NCI-H510A (cell line): ENCODE measurements at regions not wholly inside any gene's neighbourhood (a gene's known extent, or its start where the extent isn't known, plus 50 kb on each side); places are given as distances from the start of the nearest gene placed in this dataset.

Source experiments
- DNase-seq: peaks from one replicate; lab custom pipeline; 2025; lab: John Stamatoyannopoulos, UW

DNA sequence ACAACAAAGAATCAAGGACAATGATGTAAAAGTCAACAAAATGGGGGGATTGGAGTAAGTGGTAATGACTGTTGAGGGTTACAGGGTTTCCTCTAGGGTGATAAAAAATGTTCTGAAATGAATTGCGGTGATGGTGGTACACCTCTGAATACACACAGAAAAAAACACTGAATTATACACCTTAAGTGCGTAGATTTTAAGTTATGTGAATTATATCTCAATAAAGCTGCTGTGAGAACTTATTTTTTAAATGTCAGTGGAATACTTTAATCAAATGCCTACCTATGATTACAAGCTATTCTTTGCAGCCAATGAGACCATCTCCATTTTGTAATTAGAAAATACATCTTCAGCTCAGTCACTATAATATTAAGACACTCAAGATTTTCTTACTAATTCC, 53.5 kb downstream of the ZNF608 start:
- DNase-seq = no peak

DNA sequence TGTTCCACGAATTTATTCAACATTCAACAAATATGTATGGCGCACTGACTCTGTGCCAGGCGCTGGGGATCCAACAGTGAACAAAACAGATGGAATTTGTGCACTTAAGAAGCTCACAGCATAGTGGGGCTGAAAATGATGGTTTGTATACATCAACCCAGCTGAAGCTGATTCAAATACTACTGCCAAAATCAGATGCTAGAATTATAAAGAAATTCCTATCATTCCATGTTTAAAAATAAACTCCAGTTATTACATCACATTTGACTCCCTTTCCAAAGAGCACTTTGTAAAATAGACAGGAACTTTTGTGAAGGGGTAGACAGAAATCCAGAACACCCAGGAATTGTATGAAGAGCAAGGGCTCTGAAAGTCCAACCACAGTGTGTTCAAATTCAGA, 54.1 kb downstream of the ZNF608 start:
- no peak for DNase-seq

DNA sequence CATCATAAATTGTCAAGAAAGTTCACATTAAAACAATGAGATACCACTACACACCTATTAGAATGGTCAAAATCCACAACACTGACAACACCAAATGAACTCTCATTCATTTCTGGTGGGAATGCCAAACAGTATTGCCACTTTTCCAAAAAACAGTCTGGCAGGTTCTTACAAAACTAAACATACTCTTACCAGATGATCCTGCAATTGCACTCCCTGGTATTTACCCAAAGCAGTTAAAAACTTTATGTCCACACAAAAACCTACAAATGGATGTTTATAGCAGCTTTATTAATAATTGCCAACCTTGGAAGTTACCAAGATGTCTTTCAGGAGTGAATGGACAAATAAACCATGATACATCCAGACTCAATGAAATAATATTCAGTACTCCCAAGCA, 56.8 kb downstream of the ZNF608 start:
- DNase-seq = no peak

DNA sequence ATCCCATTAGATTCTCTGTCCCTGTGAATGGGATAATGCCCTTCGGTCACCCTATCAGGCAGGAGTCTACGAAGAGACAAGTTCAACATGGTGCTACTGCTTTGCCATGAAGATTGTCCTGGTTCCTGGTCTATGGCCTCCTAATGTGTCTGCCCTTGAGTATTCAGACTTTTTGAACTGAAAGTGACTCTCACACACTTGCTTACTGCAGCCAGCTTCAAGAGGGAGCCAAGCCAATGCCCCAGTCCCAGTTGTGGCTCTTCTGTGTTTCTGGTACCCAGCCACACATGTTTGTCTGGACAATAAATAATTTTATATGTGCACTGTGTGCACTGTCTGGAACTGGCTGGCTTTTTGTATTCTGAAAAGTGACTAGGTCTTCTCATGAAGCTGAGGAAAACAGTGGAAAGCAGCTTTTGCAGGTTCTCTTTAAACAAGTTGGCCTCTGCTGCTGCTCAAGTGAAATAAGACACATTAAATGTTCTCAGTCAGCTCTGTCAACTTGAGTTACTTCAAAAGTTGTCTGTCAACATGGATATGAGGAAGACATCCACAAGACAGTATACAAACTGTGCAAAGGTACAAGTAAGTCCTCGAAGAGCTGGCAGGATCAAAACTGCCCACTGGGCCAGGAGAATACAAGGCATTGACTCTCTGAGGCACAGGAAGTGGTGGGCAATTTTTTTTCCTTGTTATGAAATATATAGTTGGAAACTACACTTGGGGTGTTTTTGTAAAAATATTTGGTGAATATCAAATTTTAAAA, 60.0 kb downstream of the ZNF608 start:
- DNase-seq = no peak

DNA sequence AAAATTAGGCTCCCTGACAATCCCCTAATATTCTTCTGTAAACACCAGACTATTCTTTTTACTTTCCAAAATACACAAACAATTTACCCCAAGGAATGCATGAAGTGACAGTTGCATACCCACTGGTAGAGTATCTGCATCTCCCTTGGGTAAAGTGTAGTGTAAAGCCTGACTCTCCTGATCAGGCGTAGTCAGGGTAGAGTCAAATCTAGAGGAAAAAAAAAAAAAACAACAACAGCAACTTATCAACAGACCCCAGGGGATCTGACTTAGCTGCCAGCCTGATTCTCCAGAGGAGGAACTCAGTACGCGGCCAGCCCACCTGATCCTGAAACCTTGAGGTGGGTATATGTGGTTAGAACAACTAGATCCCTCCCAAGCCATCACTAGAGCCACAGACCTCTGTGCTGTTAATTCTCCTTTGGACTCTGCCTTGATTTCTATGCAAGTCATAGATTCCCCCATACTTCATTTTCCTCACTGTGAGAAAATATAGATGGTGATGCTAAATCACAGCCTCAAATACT, 61.0 kb downstream of the ZNF608 start:
- DNase-seq = no peak

DNA sequence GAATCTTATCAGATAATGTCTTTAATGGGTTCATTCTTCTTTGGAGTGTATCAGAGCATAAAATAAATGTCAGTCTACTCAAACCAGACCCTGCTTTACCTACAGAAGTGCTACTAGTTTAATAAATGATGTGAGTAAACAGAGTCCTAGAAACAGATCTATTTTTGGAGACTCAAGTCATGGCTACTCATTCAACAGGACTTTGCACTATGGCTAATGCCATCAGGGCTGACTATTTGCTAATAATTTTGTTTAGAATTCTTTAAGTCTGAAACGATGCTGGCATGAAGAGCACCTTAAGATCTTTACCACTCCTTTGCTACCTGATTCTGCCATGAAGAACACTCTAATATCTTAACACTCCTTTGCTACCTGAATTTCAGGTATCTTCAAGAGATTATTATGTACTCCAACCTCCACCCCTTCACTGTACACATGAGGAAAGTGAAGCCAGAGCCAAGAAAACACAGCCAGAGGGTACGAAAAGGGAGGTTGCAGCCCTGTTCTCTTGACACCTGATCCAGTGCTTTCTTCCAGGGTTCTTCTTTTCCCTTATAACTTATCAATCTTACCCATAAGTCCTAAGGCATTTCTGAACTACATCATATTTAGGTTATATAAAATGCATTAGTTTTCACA, 62.4 kb downstream of the ZNF608 start:
- DNase-seq = no peak

DNA sequence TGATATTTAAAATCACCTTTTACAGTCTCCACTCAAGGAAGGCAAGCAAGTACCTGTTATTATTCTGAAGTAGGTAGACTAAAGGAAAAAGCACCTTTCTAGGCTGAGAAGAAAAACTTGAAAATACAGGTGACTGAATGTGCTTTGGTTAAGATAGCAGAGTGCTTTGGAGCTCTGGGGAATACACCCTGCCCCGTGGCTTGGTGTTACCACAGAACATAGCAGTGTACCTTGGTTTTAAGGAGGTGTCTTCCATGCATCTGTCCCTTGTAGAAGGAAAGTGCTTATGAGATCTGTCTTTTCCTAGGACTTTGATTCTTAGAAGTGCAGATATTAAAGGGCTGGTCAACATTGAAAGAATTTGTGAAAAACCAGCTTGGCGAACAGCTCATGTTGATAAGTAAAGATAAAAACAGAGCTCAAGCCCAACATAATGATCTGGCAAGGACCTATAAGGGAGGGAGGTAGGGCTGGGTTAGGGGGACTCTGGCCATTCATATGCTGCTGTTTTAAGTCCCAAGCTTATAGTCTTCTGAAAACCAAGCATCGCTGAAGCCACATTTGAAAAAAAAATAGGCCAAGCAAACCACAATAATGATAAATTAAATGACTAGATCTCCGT, 66.8 kb downstream of the ZNF608 start:
- no peak for DNase-seq

DNA sequence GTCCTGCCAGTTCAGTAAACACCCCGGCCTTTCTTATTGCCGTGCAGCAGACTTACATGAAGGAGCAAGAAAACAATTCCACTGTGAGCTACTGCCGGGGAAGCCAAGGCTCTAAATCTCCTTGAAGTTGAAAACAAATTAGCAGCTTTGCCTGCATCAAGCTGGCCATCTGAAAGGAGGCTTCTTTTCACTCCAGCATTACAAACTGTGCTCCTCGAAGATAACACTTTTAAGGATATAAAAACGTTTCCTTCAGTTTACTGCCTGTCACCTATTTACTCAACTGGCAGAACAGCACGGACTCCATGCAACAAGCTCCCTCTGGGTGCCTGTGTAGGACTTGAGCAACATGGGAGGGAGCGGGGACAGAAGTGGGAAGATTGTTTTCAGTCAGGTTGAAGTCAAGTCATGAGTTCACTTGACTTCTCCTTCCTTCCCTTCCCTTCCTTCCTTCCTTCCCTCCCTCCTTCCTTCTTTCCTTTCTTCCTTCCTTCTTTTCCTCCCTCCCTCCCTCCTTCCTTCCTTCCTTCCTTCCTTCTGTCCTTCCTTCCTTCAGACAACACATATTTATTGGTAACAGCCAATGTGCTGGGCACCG, 67.4 kb downstream of the ZNF608 start:
- no peak for DNase-seq

DNA sequence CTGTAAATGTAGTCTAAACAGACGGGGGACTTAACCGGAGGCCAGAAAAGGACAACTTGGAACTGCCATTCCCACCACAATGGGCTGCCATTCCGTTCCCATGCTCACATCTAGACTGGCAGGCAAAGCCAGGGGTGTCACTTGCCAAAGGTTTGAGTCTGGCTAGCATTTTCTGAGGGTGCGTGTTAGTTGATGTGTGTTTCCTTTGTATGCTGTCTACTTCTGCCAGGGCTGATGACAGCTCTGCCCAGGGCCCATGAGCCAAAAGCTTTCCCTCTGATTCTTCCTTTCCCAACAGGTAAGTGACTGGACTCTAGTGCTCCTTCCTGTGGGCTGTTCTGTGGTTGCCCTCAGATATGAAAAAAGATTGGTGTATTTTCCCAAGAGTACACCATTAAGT, 68.0 kb downstream of the ZNF608 start:
- no peak for DNase-seq

DNA sequence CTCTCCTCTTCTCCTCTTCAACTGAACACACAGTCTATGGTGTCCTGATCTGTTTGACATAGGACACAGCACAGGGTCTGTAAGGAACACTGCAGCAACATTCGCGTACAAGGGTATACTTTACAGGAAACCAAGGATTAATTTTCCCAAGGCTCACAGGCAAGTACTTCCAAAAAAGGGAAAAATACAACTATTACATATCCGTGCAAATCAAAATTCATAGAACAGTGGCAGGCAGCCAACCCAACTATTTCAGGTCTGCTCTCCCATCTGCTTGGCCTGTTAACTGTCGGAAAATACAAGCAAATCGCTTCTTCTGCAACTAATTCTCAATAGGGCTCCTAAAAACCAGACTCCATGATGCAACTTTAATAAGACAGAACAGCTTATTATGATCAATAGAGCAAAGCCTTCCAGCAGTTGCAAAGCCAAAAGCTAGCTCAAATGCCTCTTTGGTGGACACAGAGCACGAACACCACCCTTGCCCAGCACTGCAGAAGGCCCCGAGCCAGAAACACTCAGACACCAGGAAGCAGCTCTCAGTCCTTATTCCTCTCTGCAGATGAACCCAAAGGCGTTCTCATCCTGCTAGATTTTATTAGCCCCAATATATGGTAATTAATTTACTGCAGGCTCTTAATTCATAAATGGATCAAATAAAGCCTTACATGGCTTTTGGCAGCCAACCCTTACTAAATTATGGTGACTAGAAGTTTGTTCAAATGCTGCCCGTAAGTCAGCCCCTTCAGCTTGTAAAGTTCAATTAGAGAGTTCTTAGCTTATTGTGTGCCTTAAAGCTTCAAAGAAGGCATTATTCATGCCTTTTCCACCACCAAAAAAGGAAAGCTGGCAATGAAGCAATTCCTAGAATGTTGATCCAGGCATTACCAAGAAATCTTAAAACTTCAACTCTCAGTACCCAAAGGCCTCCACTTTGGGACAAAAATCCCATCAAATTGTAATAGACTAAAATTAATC, 68.8 kb downstream of the ZNF608 start:
- DNase-seq = no peak

DNA sequence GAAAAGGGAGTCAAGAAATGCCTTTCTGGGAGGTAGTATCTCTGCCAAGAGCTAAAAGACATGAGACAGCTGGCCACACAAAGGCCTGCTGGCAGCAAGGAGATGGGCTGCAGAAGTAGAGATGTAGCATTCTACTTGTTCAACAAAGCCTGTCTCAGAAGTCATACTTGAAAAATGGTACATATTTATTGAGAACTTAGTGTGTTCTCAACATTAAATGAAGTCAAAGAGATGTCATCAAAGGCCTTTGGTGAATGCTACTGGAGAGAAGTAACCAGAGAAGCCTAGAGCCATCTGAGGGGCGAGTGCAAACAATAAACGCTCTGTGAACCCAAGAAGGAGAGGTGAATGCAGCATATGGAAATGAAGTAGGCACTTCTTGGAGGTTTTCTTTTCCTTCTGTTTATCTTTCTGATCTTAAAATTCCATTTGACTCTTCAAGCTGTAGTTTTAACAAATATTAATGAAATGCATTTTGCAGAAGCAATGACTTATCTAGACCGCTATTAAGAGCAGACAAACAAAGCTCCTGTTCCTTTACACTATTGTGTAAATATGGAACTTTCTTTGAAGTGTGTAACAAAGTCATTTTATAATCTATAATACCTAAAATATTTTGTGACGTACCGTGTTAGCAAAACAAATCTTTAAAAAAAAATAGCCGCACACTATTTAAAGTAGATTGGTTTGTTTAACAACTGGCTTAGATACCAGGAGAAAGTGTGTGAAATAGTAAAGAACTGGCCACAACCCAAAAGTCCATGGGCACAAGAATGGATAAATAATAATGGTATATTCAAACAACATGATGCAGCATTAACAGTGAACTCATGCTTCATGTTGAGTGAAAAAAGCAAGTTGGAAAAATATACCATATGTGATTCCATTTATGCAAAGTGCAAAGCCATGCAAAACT, 70.2 kb downstream of the ZNF608 start:
- DNase-seq = no peak

DNA sequence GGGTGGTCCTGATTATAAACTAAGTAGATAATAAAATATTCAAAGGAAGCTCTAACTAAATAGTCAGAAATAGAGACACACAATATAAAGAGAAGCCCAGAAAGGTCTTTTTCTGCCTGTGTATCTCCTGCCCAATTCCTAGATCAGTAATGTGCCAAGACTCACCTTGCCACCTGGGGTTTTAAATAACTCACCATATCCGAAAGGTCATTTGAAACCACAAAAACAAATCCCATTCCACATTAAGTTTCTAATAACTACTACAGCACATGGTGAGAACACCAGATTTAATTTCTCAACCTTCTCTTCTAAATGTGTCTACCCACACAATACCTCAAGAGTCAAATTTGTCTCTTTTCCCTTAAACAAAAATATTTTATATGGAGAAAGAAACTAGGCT, 75.2 kb downstream of the ZNF608 start:
- DNase-seq = no peak

DNA sequence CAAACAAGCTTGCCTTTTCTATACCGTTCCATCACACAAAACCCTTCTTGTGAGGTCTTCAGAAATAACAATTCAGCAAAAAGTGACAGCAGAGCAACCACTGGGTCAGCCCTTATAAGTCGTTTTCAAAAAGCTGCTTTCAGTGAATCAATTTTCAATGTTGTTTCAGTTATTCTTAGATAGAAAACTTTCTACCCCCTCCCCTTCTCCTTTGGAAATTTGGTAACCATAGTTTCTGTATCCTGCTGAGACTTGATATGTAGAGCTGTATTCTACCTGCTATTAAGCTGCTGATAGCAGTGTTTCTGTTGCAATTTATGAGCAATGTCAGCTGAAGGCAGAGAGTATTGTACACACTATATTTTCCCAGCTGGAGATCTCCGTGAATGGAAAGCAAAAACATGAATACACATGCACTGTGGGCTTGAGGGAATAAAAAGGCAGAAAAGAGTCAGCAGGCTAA, 75.7 kb downstream of the ZNF608 start:
- DNase-seq = no peak

DNA sequence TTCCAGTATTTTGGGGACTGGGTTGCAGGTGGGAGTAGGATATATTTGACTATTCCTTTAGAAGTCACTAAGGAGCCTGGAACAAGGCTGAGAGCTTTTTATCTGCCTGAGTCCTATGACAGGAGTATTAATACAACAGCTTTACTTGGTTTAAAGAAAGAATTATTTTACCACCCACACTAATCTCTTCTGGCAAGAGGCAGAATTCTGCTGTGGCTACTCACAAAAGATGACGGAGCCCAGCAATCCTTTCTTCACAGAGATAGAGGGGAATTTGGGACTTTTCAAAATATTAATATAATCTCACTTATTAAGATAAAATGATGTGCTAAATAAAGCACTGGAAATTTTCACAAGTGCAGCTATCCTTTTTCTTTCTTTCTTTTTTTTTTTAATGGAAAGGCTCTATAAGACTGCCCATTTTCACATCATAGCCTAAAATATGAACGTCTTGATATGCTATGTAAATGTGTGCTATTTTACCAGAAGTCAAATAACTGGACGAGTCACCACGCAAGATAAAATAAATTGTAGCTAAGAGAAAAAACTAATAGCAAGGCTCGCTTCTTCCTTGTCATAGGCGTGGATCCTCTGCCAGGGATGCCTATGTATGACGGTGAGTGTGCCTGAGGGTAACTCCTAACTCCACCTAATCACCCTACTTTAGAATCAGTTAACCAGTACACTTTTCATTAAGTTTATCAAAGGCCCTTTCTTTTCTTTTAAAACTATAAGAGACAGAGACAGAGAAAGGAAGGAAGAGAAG, 76.3 kb downstream of the ZNF608 start:
- DNase-seq = no peak

DNA sequence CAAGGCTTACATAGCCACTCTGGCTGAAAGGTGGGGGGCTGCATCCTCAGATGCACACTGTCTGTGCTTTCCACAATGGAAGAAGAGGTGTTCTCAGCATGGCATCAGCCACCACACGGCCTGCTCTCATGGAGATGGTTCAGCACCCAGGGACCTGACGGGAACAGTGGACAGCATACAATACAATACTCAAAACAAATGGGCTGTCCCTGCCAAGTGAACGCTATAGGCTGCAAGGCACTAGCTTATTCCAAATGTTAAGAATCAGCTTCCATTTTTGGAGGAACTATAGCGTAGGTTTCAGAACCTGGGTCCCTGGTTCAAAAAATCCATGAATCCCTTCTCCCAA, 77.2 kb downstream of the ZNF608 start:
- no peak for DNase-seq

DNA sequence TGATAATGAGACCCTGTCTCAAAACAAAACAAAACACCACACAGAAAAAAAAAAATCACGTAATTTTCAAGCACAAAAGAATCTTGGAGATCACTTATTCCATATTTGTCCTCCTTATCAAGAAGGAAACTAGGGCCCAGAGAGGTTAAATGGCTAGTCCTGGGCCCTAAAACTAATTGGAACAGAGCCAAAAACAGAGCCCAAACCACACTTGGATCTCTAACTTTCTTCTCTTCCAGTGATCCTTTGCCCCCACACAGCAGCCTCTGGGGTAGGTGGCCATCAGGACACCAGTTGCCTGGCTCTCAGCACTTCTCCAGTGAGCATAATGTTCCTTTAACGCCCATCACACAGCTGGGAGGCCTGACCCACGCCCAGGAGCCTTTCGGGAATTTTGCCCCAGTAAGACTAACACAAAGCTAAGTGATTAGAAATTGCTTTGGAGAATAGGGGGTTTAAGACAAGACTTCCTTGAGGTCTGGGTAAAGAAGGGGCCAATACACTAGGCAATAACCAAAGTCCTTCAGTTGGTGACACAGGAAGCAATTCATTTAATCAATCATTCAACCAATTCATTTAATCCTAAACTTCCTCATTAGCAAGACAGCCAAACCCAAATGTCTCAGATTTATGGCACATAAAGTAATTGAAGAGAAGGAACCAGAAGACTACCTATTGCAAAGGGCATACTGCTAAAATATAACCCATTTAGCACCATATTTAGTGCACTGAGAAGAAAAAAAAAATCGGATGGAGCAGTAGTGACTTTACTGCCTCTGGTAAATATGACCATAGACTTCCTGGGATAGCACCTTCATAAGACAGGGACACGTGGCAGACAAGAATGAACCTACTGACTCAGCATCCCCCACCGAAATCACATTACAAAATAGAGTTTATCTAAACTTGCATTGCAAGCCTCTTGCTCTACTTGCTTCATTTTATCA, 77.8 kb downstream of the ZNF608 start:
- no peak for DNase-seq

DNA sequence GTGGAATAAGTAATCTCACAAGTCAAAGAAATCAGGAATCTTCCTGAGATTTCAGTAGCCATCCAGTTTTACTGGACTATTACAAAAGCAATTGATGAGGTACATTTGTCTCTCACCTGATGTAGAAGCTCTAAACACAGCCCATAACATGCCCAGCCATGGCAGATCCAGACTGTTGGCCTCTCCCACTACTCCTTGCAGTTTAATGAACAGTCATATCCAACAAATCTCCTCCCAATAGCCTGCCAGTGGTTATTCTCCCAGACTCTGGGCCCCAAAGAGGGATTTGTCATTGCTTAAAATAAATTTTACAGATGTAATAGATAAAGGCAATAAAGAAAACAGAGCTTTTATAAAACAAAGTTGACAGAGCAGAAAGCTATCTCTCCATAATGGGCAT, 80.8 kb downstream of the ZNF608 start:
- no peak for DNase-seq

DNA sequence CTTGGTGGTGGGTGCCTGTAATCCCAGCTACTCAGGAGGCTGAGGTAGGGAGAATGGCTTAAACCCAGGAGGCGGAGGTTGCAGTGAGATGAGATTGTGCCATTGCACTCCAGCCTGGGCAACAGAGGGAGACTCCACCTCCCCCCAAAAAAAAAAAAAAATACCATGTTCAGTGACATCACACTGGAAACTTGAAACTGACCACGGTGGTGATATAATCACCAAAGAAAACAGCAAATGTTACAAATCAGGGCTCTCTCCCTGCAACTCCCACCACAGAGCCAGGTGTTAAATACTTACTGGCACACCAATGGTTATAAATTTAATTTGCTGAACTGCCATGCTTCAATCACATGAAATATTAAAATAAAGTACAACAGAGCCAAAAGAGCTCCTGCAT, 81.4 kb downstream of the ZNF608 start:
- DNase-seq = no peak

DNA sequence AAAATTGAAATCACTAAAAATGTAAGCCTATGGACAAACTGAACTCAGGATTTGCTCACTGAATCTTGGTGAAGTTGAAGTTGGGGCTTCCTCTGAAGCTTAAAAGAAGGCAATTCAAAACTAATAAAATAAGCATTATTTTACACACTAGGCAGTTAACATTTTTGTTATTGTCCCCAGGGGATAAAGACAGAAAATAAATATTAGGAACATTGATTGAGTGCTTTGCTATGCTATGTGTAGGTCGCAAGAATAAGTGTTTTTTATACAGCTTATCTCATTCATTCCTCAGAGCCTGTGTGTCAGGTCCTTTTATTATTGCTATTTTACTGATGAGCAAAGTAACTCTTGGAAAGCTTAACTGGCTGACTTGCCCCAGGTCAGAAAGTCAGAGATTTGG, 82.2 kb downstream of the ZNF608 start:
- no peak for DNase-seq
